ENCODE measurements at regions not wholly inside any gene's neighbourhood (a gene's known extent, or its start where the extent isn't known, plus 50 kb on each side); places are given as distances from the start of the nearest gene placed in this dataset.

GRCh38 chr1:30406996-30407864, 316.2 kb downstream of the MATN1 start:
- no peak for TF ChIP-seq CTCF (optimal IDR thresholded peaks at IDR 0.05 in 1 of 3, IDR thresholded peaks at IDR 0.05 in 1 of 3, conservative IDR thresholded peaks at IDR 0.05 in 1 of 3; ENCODE audit: extremely low read depth in 1 of 3, insufficient read depth in 2 of 3, low read length in 3 of 3)
- TF ChIP-seq EZH2 (IDR thresholded peaks at IDR 0.05; ENCODE audit: low read length): no peak

Data from keratinocyte (primary cell).